ENCODE measurements at regions not wholly inside any gene's neighbourhood (a gene's known extent, or its start where the extent isn't known, plus 50 kb on each side); places are given as distances from the start of the nearest gene placed in this dataset.

- DNase-seq (no peak), ATAC-seq (no peak)
- no peak for TF ChIP-seq CTCF (IDR thresholded peaks at IDR 0.05)
- no peak for TF ChIP-seq POLR2A (IDR thresholded peaks at IDR 0.05)
- Histone ChIP-seq H3K27me3 (no peaks in the 10 kb centered on the region), H3K27ac (no peak overlapping the region), H3K9me3 (peaks cover 0 to 6% (median 0%) of the 10 kb centered on the region in 3 donors), H3K4me1 (no peaks in the 10 kb centered on the region), H3K4me3 (no peak overlapping the region), H3K36me3 (replicated peaks in 1 of 2; ENCODE audit: insufficient read depth in 1 of 2, low read depth in 2 of 2) (no peaks in the 10 kb centered on the region)
- intact Hi-C loops (cut with DNase I), result no loop called here
- WGBS, 2 donors, result 100% methylated on average over 1 of the region's 1 CpG
Measured at GRCh38 chr20:40521962-40522361, 167.1 kb downstream of the MAFB start.

- Histone ChIP-seq H3K27me3 (no peaks in the 10 kb centered on the region), H3K4me3 (no peak overlapping the region), H3K9me3 (peaks cover 0 to 6% (median 0%) of the 10 kb centered on the region in 3 donors), H3K27ac (no peak overlapping the region), H3K36me3 (replicated peaks in 1 of 2; ENCODE audit: insufficient read depth in 1 of 2, low read depth in 2 of 2) (no peaks in the 10 kb centered on the region), H3K4me1 (no peaks in the 10 kb centered on the region)
- TF ChIP-seq CTCF (IDR thresholded peaks at IDR 0.05), result no peak
- TF ChIP-seq POLR2A (IDR thresholded peaks at IDR 0.05), result no peak
- intact Hi-C loops (cut with DNase I), result no loop called here
- DNase-seq (no peak), ATAC-seq (no peak)
- 58 to 68% methylated on average over 3 of the region's 3 CpGs for WGBS, 2 donors
Measured at GRCh38 chr20:40519918-40520317, 169.1 kb downstream of the MAFB start.

- no peaks in the 10 kb centered on the region for H3K36me3 ChIP-seq (replicated peaks in 1 of 2; ENCODE audit: insufficient read depth in 1 of 2, low read depth in 2 of 2)
- intact Hi-C loops (cut with DNase I), result no loop called here
- no peak overlapping the region for H3K27ac ChIP-seq
- TF ChIP-seq POLR2A (IDR thresholded peaks at IDR 0.05), result no peak
- no peak for TF ChIP-seq CTCF (IDR thresholded peaks at IDR 0.05)
- H3K9me3 ChIP-seq, result no peaks in the 10 kb centered on the region
- ATAC-seq (no peak), DNase-seq (no peak)
- H3K27me3 ChIP-seq, result no peaks in the 10 kb centered on the region
- H3K4me1 ChIP-seq, result no peaks in the 10 kb centered on the region
- H3K4me3 ChIP-seq, result no peak overlapping the region
- 61 to 65% methylated on average over 4 of the region's 4 CpGs for WGBS, 2 donors
Measured at GRCh38 chr20:40512994-40513393, 176.0 kb downstream of the MAFB start.

GRCh38 chr20:40512591-40512990, 176.4 kb downstream of the MAFB start:
- H3K9me3 ChIP-seq, result no peaks in the 10 kb centered on the region
- H3K36me3 ChIP-seq (replicated peaks in 1 of 2; ENCODE audit: insufficient read depth in 1 of 2, low read depth in 2 of 2), result no peaks in the 10 kb centered on the region
- H3K4me3 ChIP-seq, result no peak overlapping the region
- no peak for ATAC-seq
- no peak for DNase-seq
- no peaks in the 10 kb centered on the region for H3K27me3 ChIP-seq
- no peak for TF ChIP-seq POLR2A (IDR thresholded peaks at IDR 0.05)
- TF ChIP-seq CTCF (IDR thresholded peaks at IDR 0.05), result no peak
- intact Hi-C loops (cut with DNase I), result no loop called here
- H3K4me1 ChIP-seq, result no peaks in the 10 kb centered on the region
- WGBS, 2 donors, result 59 to 72% methylated on average over 4 of the region's 4 CpGs
- H3K27ac ChIP-seq, result no peak overlapping the region

GRCh38 chr20:40511478-40511877, 177.6 kb downstream of the MAFB start:
- 36 to 37% methylated on average over 3 of the region's 3 CpGs for WGBS, 2 donors
- Histone ChIP-seq H3K4me1 (no peaks in the 10 kb centered on the region), H3K9me3 (no peaks in the 10 kb centered on the region), H3K27me3 (no peaks in the 10 kb centered on the region), H3K27ac (no peak overlapping the region), H3K4me3 (no peak overlapping the region), H3K36me3 (replicated peaks in 1 of 2; ENCODE audit: insufficient read depth in 1 of 2, low read depth in 2 of 2) (no peaks in the 10 kb centered on the region)
- TF ChIP-seq POLR2A (IDR thresholded peaks at IDR 0.05) (no peak), CTCF (IDR thresholded peaks at IDR 0.05) (no peak)
- DNase-seq (no peak), ATAC-seq (no peak)
- intact Hi-C loops (cut with DNase I), result no loop called here

Data from body of pancreas (tissue), 4 donors.